AG09319 (cell line): ENCODE measurements at regions not wholly inside any gene's neighbourhood (a gene's known extent, or its start where the extent isn't known, plus 50 kb on each side); places are given as distances from the start of the nearest gene placed in this dataset.

Source experiments
- DNase-seq: peaks from one replicate; pipeline ENCODE4 v3.0.0-alpha.2; 2010; ENCODE audit warnings: low read depth; ENCODE audit errors: extremely low read depth
- TF ChIP-seq, protein P1 (sequence below): IDR thresholded peaks from 2 replicates; pipeline ENCODE4 v1.5.1; 2011; ENCODE audit warnings: low read depth, mild to moderate bottlenecking, inconsistent platforms, low read length, moderate library complexity

DNA sequence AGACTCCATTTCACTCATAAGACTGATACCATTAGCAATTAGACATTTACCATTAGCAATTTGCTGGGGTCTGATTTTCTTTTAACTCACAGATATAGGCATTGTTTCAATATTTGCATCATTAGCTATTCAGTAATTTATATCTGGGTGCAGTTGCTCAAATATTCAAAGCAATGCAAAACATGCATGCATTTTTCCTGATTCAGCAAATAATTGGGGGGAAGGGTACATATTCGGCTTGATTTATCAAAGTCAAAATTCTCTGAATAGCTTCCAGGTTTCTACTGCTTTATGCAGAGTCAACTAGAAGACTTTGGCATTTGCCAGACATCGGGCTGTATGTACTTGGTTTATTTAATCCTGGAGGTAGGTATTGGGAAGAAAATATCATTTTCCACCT, 315.6 kb upstream of the NR2F2 start:
- DNase-seq = no peak
- TF ChIP-seq, protein P1, sequence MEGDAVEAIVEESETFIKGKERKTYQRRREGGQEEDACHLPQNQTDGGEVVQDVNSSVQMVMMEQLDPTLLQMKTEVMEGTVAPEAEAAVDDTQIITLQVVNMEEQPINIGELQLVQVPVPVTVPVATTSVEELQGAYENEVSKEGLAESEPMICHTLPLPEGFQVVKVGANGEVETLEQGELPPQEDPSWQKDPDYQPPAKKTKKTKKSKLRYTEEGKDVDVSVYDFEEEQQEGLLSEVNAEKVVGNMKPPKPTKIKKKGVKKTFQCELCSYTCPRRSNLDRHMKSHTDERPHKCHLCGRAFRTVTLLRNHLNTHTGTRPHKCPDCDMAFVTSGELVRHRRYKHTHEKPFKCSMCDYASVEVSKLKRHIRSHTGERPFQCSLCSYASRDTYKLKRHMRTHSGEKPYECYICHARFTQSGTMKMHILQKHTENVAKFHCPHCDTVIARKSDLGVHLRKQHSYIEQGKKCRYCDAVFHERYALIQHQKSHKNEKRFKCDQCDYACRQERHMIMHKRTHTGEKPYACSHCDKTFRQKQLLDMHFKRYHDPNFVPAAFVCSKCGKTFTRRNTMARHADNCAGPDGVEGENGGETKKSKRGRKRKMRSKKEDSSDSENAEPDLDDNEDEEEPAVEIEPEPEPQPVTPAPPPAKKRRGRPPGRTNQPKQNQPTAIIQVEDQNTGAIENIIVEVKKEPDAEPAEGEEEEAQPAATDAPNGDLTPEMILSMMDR = no peak

DNA sequence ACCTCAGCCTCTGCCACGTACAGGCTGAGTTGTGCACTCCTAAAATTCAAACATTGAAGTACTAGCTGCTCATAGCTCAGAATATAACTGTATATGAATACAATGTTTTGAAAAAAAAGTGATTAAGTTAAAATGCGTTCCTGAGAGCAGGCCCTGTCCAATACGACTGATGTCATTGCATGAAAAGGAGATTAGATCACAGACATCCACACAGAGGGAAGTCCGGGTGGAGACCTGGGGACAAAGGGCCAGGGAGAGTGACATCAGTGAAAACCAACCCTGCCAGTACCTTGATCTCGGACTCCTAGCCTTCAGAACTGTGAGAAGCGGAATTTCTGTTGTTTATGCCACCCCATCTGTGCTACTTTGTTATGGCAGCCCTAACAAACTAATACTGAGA, 311.4 kb upstream of the NR2F2 start:
- TF ChIP-seq, protein P1 = no peak
- DNase-seq = no peak

DNA sequence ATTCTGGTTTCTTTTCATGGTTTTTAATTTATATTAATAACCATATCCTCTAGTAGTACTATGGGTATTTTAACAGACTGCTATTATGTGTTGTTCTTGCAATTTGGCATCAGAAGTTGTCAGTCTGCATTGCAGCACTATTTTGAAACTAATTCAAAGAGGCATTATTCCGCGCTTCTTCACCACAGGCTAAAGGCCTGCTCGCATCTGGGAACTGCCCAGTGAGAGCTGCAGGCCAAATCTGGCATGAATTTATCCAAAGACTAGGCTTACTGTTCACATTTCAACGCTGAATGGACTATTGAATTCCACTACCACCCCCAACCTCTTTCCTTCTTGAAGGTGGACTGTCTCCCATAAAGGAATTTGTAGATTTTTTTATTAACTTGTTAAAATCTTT, 310.4 kb upstream of the NR2F2 start:
- TF ChIP-seq, protein P1 = no peak
- no peak for DNase-seq

DNA sequence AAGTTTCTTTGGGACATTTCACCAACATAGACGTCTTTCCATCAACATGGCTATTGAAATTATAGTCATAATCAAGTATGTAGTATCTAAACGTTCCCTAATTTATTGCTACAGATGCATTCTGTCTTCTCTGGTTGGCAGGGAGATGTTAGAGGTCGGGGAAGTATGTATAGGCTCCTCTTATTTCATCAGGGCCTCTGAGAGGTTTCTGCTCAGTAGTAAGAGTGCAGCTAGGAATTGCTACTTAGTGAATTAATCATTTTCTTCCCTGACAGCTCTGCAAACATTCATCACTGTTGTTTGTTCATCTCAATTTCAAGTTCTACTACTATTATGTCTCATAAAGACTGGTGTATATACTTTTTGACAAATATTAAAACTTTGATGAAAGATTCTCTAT, 309.7 kb upstream of the NR2F2 start:
- TF ChIP-seq, protein P1 = no peak
- no peak for DNase-seq

DNA sequence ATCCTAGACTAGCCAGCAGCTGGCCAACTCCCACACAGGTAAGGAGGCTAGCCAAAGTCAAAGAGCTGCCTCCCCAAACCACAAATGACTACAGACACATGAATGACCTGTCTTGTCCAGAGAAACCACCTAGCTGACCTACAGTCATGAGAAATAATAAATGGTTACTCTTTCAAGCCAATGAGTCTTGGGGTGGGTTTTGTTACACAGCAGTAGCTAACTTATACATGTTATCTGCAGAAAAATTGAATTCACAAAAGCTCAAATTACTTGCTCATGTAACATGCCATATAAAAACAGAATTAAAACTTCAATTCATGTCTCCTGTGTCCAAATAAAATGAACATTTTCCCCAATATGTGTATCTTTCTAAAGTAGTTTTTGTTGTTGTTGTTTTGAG, 307.4 kb upstream of the NR2F2 start:
- TF ChIP-seq, protein P1 = no peak
- DNase-seq = no peak

DNA sequence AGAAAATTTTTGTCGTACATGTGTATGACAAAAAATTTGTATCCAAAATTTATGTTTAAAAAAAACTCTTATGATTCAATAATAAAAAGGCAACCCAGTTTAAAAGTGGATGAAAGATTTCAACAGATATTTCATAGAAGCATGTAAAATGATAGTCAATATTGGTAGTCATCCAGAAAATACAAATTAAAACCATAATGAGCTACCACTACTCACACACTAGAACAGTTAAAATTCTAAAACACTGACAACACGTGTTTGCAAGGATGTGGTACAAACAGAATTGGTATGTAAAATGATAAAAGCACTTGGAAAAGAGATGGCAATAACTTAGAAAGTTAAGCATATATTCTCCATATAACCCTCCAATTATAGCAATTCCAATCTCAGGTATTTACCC, 303.0 kb upstream of the NR2F2 start:
- no peak for DNase-seq
- TF ChIP-seq, protein P1 = no peak

DNA sequence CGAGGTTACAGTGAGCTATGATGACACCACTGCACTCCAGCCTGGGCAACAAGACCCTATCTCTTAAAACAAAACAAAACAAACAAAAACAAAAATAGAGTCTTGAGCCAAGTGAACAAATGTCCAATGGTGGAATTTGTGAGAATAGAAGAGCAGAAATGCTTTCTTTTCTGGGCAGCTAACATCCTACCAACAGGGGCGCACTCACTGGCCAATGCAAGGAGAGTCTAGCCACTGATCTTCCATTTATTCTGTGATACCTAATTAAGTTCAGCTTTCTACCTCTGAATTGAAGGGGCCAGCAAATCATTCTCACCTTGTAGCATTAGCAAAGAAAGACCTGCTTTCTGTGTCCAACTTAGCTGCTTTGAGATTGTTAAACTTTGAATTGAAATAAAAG, 301.9 kb upstream of the NR2F2 start:
- DNase-seq = no peak
- TF ChIP-seq, protein P1 = no peak
